Smooth muscle cell (in vitro differentiated cells): ENCODE measurements at regions not wholly inside any gene's neighbourhood (a gene's known extent, or its start where the extent isn't known, plus 50 kb on each side); places are given as distances from the start of the nearest gene placed in this dataset.

Experiments used
- DNase-seq: peaks from one replicate; lab custom pipeline; 2025; ENCODE audit not compliant: unreplicated experiment; lab: John Stamatoyannopoulos, UW
- H2AFZ ChIP-seq: fragments of 200-600 bp; sonication (generic); 2 replicates; pipeline ENCODE4 v1.6.0; 2016; ENCODE audit warnings: antibody characterized with exemption, low read depth, mild to moderate bottlenecking
- H3F3A ChIP-seq: fragments of 200-600 bp; sonication (generic); 2 replicates; pipeline ENCODE4 v1.6.0; 2017; ENCODE audit warnings: antibody characterized with exemption, low read depth
- H3K27ac ChIP-seq: fragments of 200-600 bp; sonication (generic); 2 replicates; pipeline ENCODE4 v1.5.1; 2016; ENCODE audit warnings: low read depth, mild to moderate bottlenecking
- H3K27me3 ChIP-seq: fragments of 200-600 bp; sonication (generic); 2 replicates; pipeline ENCODE4 v1.6.1; 2016; ENCODE audit warnings: low read depth, mild to moderate bottlenecking
- H3K36me3 ChIP-seq: fragments of 200-600 bp; sonication (generic); 2 replicates; pipeline ENCODE4 v1.5.1; 2016; ENCODE audit warnings: low read depth
- H3K4me1 ChIP-seq: fragments of 200-600 bp; sonication (generic); 2 replicates; pipeline ENCODE4 v1.5.1; 2016; ENCODE audit warnings: low read depth
- H3K4me2 ChIP-seq: fragments of 200-600 bp; sonication (generic); 2 replicates; pipeline ENCODE4 v1.6.0; 2016; ENCODE audit warnings: mild to moderate bottlenecking
- H3K4me3 ChIP-seq: fragments of 200-600 bp; sonication (generic); 2 replicates; pipeline ENCODE4 v1.5.1; 2016; ENCODE audit warnings: mild to moderate bottlenecking
- H3K79me2 ChIP-seq: fragments of 200-600 bp; sonication (generic); 2 replicates; pipeline ENCODE4 v1.6.0; 2016; ENCODE audit warnings: low read depth, mild to moderate bottlenecking
- H3K9ac ChIP-seq: fragments of 200-600 bp; sonication (generic); 2 replicates; pipeline ENCODE4 v1.6.0; 2016; ENCODE audit warnings: low read depth
- H3K9me3 ChIP-seq: fragments of 200-600 bp; sonication (generic); replicated peaks from 2 replicates; pipeline ENCODE4 v1.5.1; 2016; ENCODE audit warnings: low read depth
- H4K20me1 ChIP-seq: fragments of 200-600 bp; sonication (generic); 2 replicates; pipeline ENCODE4 v1.6.0; 2016; ENCODE audit warnings: low read depth
- CTCF ChIP-seq: fragments of 200-600 bp; sonication (generic); IDR thresholded peaks from 2 replicates; pipeline ENCODE4 v1.5.1; 2017; ENCODE audit warnings: borderline replicate concordance, mild to moderate bottlenecking, antibody characterized with exemption; ENCODE audit not compliant: insufficient read depth, poor library complexity, severe bottlenecking
- WGBS: methylation state at CpG from one replicate; pipeline ENCODE4 v1.1.7; 2016; ENCODE audit warnings: low lambda C conversion rate; 5-methylcytosine and 5-hydroxymethylcytosine counted together

- H3K4me1 ChIP-seq, result no peaks in the 10 kb centered on the region
- H3K9ac ChIP-seq, result no peak overlapping the region
- no peaks in the 10 kb centered on the region for H3K36me3 ChIP-seq
- no peaks in the 10 kb centered on the region for H3K9me3 ChIP-seq
- no peak for DNase-seq
- H4K20me1 ChIP-seq, result no peaks in the 10 kb centered on the region
- H3K4me3 ChIP-seq, result no peak overlapping the region
- H3K27me3 ChIP-seq, result no peaks in the 10 kb centered on the region
- 67% methylated on average over 3 of the region's 3 CpGs for WGBS
- H3K27ac ChIP-seq, result peak overlapping the region; percentile 30
- no peak overlapping the region for H2AFZ ChIP-seq
- no peaks in the 10 kb centered on the region for H3K79me2 ChIP-seq
- no peaks in the 10 kb centered on the region for H3F3A ChIP-seq
- TF ChIP-seq CTCF, result no peak
- no peak overlapping the region for H3K4me2 ChIP-seq
Observed at GRCh38 chr13:97719736-97720135, 233.7 kb upstream of the IPO5 start.

GRCh38 chr13:97720896-97721295 lies 232.6 kb upstream of the IPO5 start:
- no peaks in the 10 kb centered on the region for H3K9me3 ChIP-seq
- no peak for DNase-seq
- H3K27me3 ChIP-seq, result no peaks in the 10 kb centered on the region
- no peak overlapping the region for H3K9ac ChIP-seq
- 92% methylated on average over 4 of the region's 4 CpGs for WGBS
- no peak overlapping the region for H3K4me3 ChIP-seq
- no peaks in the 10 kb centered on the region for H3K79me2 ChIP-seq
- H3F3A ChIP-seq, result no peaks in the 10 kb centered on the region
- no peaks in the 10 kb centered on the region for H3K36me3 ChIP-seq
- H3K27ac ChIP-seq, result no peak overlapping the region
- H3K4me1 ChIP-seq, result no peaks in the 10 kb centered on the region
- no peaks in the 10 kb centered on the region for H4K20me1 ChIP-seq
- TF ChIP-seq CTCF, result no peak
- no peak overlapping the region for H2AFZ ChIP-seq
- H3K4me2 ChIP-seq, result no peak overlapping the region

GRCh38 chr13:97723655-97724054 lies 229.8 kb upstream of the IPO5 start:
- Histone ChIP-seq H3K9me3 (no peaks in the 10 kb centered on the region), H3K79me2 (no peaks in the 10 kb centered on the region), H3K4me2 (no peak overlapping the region), H2AFZ (no peak overlapping the region), H4K20me1 (no peaks in the 10 kb centered on the region), H3K4me1 (no peaks in the 10 kb centered on the region), H3K36me3 (no peaks in the 10 kb centered on the region), H3K27ac (no peak overlapping the region), H3K9ac (no peak overlapping the region), H3K27me3 (no peaks in the 10 kb centered on the region), H3K4me3 (no peak overlapping the region), H3F3A (no peaks in the 10 kb centered on the region)
- DNase-seq, result no peak
- TF ChIP-seq CTCF, result no peak
- 93% methylated on average over 4 of the region's 4 CpGs for WGBS

- H3K4me2 ChIP-seq, result no peak overlapping the region
- no peak for DNase-seq
- no peak overlapping the region for H3K4me3 ChIP-seq
- H4K20me1 ChIP-seq, result no peaks in the 10 kb centered on the region
- 91% methylated on average over 2 of the region's 2 CpGs for WGBS
- no peaks in the 10 kb centered on the region for H3K36me3 ChIP-seq
- TF ChIP-seq CTCF, result no peak
- no peaks in the 10 kb centered on the region for H3F3A ChIP-seq
- no peak overlapping the region for H3K9ac ChIP-seq
- H3K79me2 ChIP-seq, result no peaks in the 10 kb centered on the region
- no peak overlapping the region for H3K27ac ChIP-seq
- H3K27me3 ChIP-seq, result no peaks in the 10 kb centered on the region
- H3K9me3 ChIP-seq, result no peaks in the 10 kb centered on the region
- no peak overlapping the region for H2AFZ ChIP-seq
- no peaks in the 10 kb centered on the region for H3K4me1 ChIP-seq
Observed at GRCh38 chr13:97724450-97724849, 229.0 kb upstream of the IPO5 start.
